Lung (tissue), 11 donors: ENCODE measurements at regions not wholly inside any gene's neighbourhood (a gene's known extent, or its start where the extent isn't known, plus 50 kb on each side); places are given as distances from the start of the nearest gene placed in this dataset.

ENCODE experiments used
- ATAC-seq: fragments of 200-7000 bp; cut with Tn5 transposase; one replicate; pipeline ENCODE4 v1.9.1; 2020; ENCODE audit warnings: moderate number of reproducible peaks; ENCODE audit not compliant: insufficient read depth, low FRiP score
- DNase-seq, 3 donors: peaks; one replicate each; pipeline ENCODE4 v3.0.0-alpha.2; 2013 to 2017
- H3K27ac ChIP-seq, 2 donors: one replicate each; pipeline ENCODE4 v1.5.1; 2013; ENCODE audit warnings: mild to moderate bottlenecking in 2 of 2, moderate library complexity in 2 of 2, control low read depth in 1 of 2, inconsistent platforms in 1 of 2, low read depth in 1 of 2, low read length in 1 of 2
- H3K27me3 ChIP-seq, 3 donors: one replicate each; pipeline ENCODE4 v1.5.1; 2013; ENCODE audit warnings: low read length in 2 of 3; ENCODE audit not compliant: control insufficient read depth in 3 of 3, insufficient read depth in 3 of 3
- H3K36me3 ChIP-seq, 4 donors: one replicate each; pipeline ENCODE4 v1.5.1; 2013; ENCODE audit warnings: low read length in 4 of 4, mild to moderate bottlenecking in 1 of 4, moderate library complexity in 1 of 4; ENCODE audit not compliant: control insufficient read depth in 4 of 4, insufficient read depth in 4 of 4
- H3K4me1 ChIP-seq, 5 donors: one replicate each; pipeline ENCODE4 v1.5.1; 2013; ENCODE audit warnings: low read length in 5 of 5, mild to moderate bottlenecking in 2 of 5, moderate library complexity in 1 of 5; ENCODE audit not compliant: control insufficient read depth in 5 of 5, insufficient read depth in 5 of 5
- H3K4me3 ChIP-seq: one replicate; pipeline ENCODE4 v1.5.1; 2013; ENCODE audit warnings: mild to moderate bottlenecking, control low read depth, moderate library complexity
- H3K9ac ChIP-seq, 2 donors: one replicate each; pipeline ENCODE4 v1.5.1; 2013; ENCODE audit warnings: low read length in 2 of 2, control low read depth in 1 of 2; ENCODE audit not compliant: insufficient read depth in 1 of 2
- H3K9me3 ChIP-seq, 4 donors: one replicate each; pipeline ENCODE4 v1.5.1; 2013; ENCODE audit warnings: low read length in 3 of 4, mild to moderate bottlenecking in 1 of 4, moderate library complexity in 1 of 4; ENCODE audit not compliant: control insufficient read depth in 4 of 4, insufficient read depth in 3 of 4
- WGBS, 2 donors: extraction: QIAGEN DNeasy Blood & Tissue Kit; methylation state at CpG; one replicate each; pipeline ENCODE4 v1.1.7; 2013; 5-methylcytosine and 5-hydroxymethylcytosine counted together
- TF ChIP-seq, protein P1 (sequence below): IDR thresholded peaks from 2 replicates; pipeline ENCODE4 v1.5.1; 2012; ENCODE audit warnings: mild to moderate bottlenecking; ENCODE audit errors: control extremely low read depth, extremely low read depth
- donor health status: control.
- donor health status: control.
- donor health status: Bipolar disorder and iron deficiency.
- donor health status: healthy.
- donor health status: DM: yes; HTN: yes; CAD: no.

DNA sequence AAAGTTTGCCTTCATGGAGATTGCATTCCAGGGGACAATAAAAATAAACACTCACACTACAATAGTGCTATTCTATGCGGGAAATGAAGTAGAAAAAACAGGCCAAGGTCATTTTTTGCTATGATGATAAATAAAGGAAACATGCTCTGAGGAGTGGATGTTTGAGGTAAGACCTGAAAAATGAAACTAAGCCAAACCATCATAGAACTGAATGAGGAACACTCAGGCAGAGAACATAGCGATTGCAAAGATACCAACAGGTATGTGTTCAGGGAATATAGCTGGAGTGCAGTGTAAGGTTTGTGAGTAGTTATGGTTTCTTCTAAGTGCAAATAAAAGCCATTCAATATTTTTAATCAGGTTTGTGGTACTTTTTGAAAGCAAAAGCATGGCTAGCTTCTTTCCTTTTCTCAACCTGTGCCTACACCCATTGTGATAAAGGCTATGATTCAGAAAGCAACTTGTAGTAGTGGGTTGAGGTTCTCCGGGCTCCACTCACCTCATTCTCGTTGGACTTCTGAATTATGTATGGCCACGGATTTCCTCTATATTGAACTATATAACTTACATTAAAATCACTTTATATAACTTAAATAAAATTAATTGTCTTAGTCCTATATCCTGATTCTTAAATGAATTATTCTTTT lies 278.2 kb upstream of the CHORDC1 start:
- no peaks in the 10 kb centered on the region for H3K36me3 ChIP-seq
- TF ChIP-seq, protein P1, sequence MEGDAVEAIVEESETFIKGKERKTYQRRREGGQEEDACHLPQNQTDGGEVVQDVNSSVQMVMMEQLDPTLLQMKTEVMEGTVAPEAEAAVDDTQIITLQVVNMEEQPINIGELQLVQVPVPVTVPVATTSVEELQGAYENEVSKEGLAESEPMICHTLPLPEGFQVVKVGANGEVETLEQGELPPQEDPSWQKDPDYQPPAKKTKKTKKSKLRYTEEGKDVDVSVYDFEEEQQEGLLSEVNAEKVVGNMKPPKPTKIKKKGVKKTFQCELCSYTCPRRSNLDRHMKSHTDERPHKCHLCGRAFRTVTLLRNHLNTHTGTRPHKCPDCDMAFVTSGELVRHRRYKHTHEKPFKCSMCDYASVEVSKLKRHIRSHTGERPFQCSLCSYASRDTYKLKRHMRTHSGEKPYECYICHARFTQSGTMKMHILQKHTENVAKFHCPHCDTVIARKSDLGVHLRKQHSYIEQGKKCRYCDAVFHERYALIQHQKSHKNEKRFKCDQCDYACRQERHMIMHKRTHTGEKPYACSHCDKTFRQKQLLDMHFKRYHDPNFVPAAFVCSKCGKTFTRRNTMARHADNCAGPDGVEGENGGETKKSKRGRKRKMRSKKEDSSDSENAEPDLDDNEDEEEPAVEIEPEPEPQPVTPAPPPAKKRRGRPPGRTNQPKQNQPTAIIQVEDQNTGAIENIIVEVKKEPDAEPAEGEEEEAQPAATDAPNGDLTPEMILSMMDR = no peak
- no peak overlapping the region for H3K4me3 ChIP-seq
- ATAC-seq (no peak), DNase-seq (no peak)
- H3K9me3 ChIP-seq = no peaks in the 10 kb centered on the region
- H3K27me3 ChIP-seq = no peaks in the 10 kb centered on the region
- no peak overlapping the region for H3K9ac ChIP-seq
- no peaks in the 10 kb centered on the region for H3K4me1 ChIP-seq
- H3K27ac ChIP-seq = no peak overlapping the region
- 80 to 86% methylated on average over 5 of the region's 5 CpGs for WGBS, 2 donors

DNA sequence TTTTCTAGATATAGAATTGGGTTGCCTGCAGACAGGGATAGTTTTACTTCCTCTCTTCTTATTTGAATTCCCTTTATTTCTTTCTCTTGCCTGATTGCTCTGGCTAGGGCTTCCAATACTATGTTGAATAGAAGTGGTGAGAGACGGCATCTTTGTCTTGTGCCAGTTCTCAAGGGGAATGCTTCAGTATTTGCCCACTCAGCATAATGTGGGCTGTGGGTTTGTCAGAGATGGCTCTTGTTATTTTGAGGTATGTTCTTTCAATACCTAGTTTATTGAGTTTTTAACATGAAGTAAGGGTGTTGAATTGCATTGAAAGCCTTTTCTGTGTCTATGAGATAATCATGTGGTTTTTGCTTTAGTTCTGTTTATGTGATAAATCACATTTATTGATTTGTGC lies 273.9 kb upstream of the CHORDC1 start:
- Histone ChIP-seq H3K9ac (no peak overlapping the region), H3K9me3 (no peaks in the 10 kb centered on the region), H3K27ac (no peak overlapping the region), H3K27me3 (no peaks in the 10 kb centered on the region), H3K4me1 (no peaks in the 10 kb centered on the region), H3K4me3 (no peak overlapping the region), H3K36me3 (no peaks in the 10 kb centered on the region)
- DNase-seq = no peak
- TF ChIP-seq, protein P1 = no peak
- ATAC-seq = no peak
- 95 to 100% methylated on average over 1 of the region's 1 CpG for WGBS, 2 donors

DNA sequence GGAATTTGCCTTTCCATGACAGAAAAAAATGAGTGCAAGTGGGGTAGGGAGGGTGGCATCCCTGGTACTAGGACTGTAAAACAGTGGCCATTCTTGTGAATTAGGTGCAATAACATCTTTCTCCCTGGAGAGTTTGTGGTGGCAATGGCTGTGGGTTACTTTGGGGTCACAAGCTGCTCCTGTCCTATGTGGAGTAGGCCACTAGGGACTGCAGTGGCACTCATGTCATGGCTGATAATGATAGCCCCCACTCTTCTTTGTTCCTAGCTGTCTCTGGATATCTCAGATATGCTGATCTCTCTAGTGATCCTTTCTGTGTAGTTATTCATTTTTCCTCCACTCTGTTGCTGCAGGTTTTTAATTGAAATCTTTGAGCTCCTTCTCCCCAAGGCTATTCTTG lies 270.5 kb upstream of the CHORDC1 start:
- Histone ChIP-seq H3K27me3 (no peaks in the 10 kb centered on the region), H3K9me3 (no peaks in the 10 kb centered on the region), H3K4me3 (no peak overlapping the region), H3K36me3 (no peaks in the 10 kb centered on the region), H3K9ac (no peak overlapping the region), H3K4me1 (no peaks in the 10 kb centered on the region), H3K27ac (no peak overlapping the region)
- TF ChIP-seq, protein P1 = no peak
- DNase-seq (no peak), ATAC-seq (no peak)

DNA sequence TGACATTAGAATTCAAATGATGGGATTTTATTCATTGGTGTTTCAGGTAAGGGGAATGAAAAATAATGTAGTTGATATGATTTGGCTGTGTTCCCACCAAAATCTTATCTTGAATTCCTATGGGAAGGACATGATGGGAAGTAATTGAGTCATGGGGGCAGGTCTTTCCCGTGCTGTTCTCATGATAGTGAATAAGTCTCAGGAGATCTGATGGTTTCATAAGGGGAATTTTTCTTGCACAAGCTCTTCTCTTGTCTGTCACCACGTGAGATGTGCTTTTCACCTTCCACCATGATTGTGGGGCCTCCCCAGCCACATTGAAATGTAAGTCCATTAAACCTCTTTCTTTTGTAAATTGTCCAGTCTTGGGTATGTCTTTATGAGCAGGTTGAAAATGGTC lies 268.6 kb upstream of the CHORDC1 start:
- H3K4me3 ChIP-seq = no peak overlapping the region
- no peaks in the 10 kb centered on the region for H3K36me3 ChIP-seq
- ATAC-seq = no peak
- H3K9ac ChIP-seq = no peak overlapping the region
- no peak for DNase-seq
- no peaks in the 10 kb centered on the region for H3K4me1 ChIP-seq
- H3K9me3 ChIP-seq = no peaks in the 10 kb centered on the region
- 67 to 83% methylated on average over 2 of the region's 2 CpGs for WGBS, 2 donors
- no peak overlapping the region for H3K27ac ChIP-seq
- H3K27me3 ChIP-seq = no peaks in the 10 kb centered on the region
- TF ChIP-seq, protein P1 = no peak
